Activated T-helper 1 cell treated with anti-CD3 and anti-CD28 coated beads, Interleukin-12 subunit alpha, Interleukin-12 subunit beta, Interleukin-2, Interleukin-4 antibody, amounts not matched to agents 30 ng/mL and 10 ng/mL and 1 ng/mL, durations not matched to agents 14 hours and 24 hours and 36 hours (primary cell): ENCODE measurements at regions not wholly inside any gene's neighbourhood (a gene's known extent, or its start where the extent isn't known, plus 50 kb on each side); places are given as distances from the start of the nearest gene placed in this dataset.

ENCODE experiments used
- DNase-seq: peaks from one replicate; pipeline ENCODE4 v3.0.0; 2021; ENCODE audit warnings: low spot score
- H3K27ac Mint-ChIP-seq: one replicate; pipeline ENCODE4 v1.8.0; 2021; ENCODE audit warnings: mild to moderate bottlenecking, mixed read lengths
- H3K27me3 Mint-ChIP-seq: one replicate; pipeline ENCODE4 v1.8.0; 2022; ENCODE audit warnings: mild to moderate bottlenecking, moderate library complexity, mixed read lengths; ENCODE audit not compliant: insufficient read depth
- H3K36me3 Mint-ChIP-seq: one replicate; pipeline ENCODE4 v1.8.0; 2021; ENCODE audit warnings: low read depth, mixed read lengths
- H3K4me1 Mint-ChIP-seq: one replicate; pipeline ENCODE4 v1.8.0; 2021; ENCODE audit warnings: low read depth, mixed read lengths
- H3K4me3 Mint-ChIP-seq: one replicate; pipeline ENCODE4 v1.8.0; 2021; ENCODE audit warnings: mild to moderate bottlenecking, moderate library complexity, mixed read lengths
- H3K9me3 Mint-ChIP-seq: one replicate; pipeline ENCODE4 v1.8.0; 2021; ENCODE audit warnings: mixed read lengths
- intact Hi-C: fragments of 100-400 bp; cut with micrococcal nuclease; formaldehyde crosslinking; loops from one replicate; pipeline ENCODE4 v1.15.1; 2024

DNA sequence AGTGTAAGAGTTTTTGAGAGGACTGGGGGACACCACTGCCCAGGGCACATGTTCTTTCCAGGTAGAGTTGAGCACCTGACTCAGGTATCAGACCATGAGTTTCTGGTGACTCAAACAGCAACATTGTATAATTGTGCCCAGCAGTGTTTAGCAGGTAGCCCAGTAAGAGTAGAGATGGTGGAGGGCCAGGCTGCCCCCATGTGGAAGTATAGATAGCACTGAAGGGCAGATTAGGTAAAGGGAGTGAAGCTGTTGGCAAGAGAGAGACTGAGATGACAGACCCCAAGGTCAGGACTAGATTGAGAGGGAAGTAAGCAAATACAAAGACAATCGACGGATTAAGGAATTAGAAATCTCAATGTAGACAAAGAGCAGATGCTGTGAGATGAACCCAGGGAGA is 74.6 kb downstream of the TRIM42 start:
- Mint-ChIP-seq H3K36me3 (no peaks in the 10 kb centered on the region), H3K27ac (no peak overlapping the region), H3K4me3 (no peak overlapping the region)

DNA sequence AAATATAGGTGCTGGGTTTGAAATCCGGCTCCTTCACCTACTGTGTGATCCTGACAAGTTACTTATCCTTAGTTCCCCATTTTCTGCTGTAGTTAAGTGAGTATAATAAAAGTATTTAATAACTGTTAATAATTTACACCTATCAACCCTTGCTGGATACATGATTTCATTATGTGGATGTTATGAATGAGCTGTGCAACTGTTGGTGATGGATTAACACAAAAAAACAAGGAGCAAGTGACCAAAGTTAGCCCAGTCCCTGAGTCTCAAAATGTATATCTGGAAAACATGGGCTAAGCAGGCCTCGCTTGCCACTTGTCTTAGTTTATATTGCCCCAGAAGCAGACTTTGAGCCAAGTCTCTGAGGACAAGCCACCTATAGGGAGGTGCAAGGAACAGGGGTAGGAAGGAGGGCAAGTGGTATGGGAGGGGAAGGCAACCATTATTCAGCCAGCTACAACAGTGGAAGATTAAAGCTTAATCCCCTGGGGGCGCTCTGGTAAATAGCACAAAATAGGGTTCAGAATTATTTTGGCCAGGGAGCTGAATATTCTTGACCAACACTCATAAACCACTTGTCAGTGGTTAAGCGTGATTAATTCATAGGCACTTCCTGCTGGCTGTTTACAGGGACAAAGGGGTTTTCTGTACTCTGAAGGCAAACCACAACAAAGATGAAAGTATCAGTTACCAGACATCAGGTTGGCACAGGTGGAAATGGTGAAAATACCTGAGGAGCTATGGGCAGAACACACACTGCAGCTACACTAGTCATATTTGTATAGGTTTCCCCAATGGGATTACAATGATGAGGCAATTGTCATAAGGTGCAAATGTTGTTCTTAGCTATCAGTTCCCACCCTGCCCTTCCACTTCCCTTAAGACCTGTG is 76.2 kb downstream of the TRIM42 start:
- no peak overlapping the region for H3K27ac Mint-ChIP-seq
- H3K36me3 Mint-ChIP-seq, result no peaks in the 10 kb centered on the region
- no peak overlapping the region for H3K4me3 Mint-ChIP-seq
- H3K4me1 Mint-ChIP-seq, result peaks cover 39% of the 10 kb centered on the region
- intact Hi-C loops, result no loop called here
- DNase-seq, result no peak
- H3K9me3 Mint-ChIP-seq, result no peaks in the 10 kb centered on the region
- peaks cover 8% of the 10 kb centered on the region for H3K27me3 Mint-ChIP-seq

More for the DNA sequence above, 74.6 kb downstream of the TRIM42 start:
- intact Hi-C loops, result no loop called here
- peaks cover 35% of the 10 kb centered on the region for H3K4me1 Mint-ChIP-seq
- DNase-seq, result no peak
- H3K27me3 Mint-ChIP-seq, result peaks cover 10% of the 10 kb centered on the region
- H3K9me3 Mint-ChIP-seq, result no peaks in the 10 kb centered on the region

DNA sequence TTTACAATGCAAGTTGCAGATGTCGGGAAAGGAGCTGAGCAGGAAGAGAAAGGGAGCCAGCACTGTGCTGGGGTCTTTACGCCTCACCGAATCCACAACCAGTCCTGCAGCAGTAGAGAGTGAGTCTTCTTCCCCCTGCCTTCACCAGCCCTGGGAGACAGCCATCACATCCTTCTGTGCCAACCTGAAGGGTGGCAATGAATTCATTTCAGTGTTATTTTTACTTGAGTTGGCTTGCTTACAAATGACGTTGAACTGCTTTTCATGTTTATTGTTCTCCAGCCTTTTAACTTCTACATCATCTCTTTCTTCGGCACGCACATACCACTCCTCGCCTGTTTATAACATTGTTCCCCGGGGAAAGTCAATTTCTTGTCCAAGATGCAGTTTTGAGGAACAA is 77.1 kb downstream of the TRIM42 start:
- H3K27ac Mint-ChIP-seq, result no peak overlapping the region
- peak overlapping the region; percentile 23 for H3K4me3 Mint-ChIP-seq
- peaks cover 43% of the 10 kb centered on the region for H3K4me1 Mint-ChIP-seq
- no peak for DNase-seq
- intact Hi-C loops, result no loop called here
- no peaks in the 10 kb centered on the region for H3K9me3 Mint-ChIP-seq
- H3K36me3 Mint-ChIP-seq, result no peaks in the 10 kb centered on the region
- H3K27me3 Mint-ChIP-seq, result peaks cover 6% of the 10 kb centered on the region

DNA sequence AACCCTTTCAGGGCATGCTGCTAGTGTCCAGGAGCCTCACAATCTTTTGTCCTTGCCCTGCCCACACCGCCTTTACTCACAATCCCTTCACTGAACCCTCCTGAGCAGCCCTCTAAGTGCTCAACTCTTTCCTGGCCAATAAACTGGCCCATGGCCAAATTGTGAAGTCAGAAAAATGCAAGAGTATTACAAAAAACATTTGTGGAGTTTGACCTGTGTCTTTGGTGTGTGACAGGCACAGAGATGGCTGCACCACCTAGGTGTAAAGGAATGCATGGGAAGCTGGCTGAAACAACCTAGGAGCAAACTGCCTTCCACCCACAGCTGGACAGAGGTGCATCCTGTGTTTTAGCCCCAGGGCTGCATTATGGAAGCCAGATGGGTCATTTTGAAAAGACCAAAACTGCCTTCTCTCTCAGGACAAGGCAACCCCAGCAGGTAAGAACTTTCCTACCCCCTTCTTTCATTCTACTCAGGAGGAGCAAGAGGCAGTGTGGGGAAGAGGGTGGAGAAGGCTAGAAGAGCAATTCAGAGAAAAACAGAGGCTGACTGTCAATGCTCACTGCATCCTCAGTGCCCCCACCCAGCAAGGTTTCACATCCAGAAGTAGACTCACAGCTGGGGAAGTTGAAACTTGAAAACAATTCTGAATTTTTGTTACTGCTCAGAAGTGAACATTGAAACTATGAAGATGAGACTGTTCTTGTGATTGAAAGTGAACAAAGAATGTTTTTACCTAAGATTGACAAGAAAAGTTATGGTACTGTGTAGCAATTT is 78.6 kb downstream of the TRIM42 start:
- H3K36me3 Mint-ChIP-seq, result no peaks in the 10 kb centered on the region
- no peak overlapping the region for H3K4me3 Mint-ChIP-seq
- H3K9me3 Mint-ChIP-seq, result no peaks in the 10 kb centered on the region
- peaks cover 7% of the 10 kb centered on the region for H3K27me3 Mint-ChIP-seq
- intact Hi-C loops, result no loop called here
- H3K4me1 Mint-ChIP-seq, result peaks cover 43% of the 10 kb centered on the region
- H3K27ac Mint-ChIP-seq, result peak overlapping the region; percentile 18
- DNase-seq, result no peak

DNA sequence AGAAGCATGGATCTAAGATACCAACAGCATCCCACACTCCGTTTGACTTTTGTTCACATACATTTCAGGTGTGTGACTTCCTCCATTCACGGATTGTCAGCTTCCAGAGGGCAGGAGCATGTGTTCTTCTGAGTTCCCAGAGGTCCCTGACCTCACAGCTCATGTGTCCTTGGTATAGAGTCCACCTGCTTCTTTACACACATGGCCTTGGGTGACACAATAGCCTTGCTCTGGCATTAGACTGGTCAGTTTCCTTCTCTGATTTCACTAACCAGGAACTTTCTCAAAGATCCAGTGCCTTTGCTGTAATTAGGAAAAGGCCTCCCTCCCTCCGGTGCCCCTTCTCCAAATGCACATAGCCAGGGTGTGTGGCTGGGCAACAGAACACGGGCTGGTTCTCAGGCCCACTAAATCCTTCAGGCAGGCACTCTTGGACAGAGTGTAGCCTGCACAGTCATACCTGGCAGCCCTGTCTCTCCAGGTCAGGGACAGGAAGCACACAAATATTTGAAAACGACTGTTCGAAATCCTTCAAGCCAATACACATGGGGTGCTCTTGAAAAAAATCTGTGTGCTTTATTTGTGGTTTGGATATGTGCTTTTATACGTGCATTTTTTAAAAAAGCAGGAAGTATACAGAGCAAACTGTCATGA is 81.1 kb downstream of the TRIM42 start:
- H3K27me3 Mint-ChIP-seq, result peaks cover 7% of the 10 kb centered on the region
- no peaks in the 10 kb centered on the region for H3K36me3 Mint-ChIP-seq
- DNase-seq, result no peak
- intact Hi-C loops, result no loop called here
- H3K27ac Mint-ChIP-seq, result no peak overlapping the region
- H3K9me3 Mint-ChIP-seq, result no peaks in the 10 kb centered on the region
- peaks cover 36% of the 10 kb centered on the region for H3K4me1 Mint-ChIP-seq
- no peak overlapping the region for H3K4me3 Mint-ChIP-seq

DNA sequence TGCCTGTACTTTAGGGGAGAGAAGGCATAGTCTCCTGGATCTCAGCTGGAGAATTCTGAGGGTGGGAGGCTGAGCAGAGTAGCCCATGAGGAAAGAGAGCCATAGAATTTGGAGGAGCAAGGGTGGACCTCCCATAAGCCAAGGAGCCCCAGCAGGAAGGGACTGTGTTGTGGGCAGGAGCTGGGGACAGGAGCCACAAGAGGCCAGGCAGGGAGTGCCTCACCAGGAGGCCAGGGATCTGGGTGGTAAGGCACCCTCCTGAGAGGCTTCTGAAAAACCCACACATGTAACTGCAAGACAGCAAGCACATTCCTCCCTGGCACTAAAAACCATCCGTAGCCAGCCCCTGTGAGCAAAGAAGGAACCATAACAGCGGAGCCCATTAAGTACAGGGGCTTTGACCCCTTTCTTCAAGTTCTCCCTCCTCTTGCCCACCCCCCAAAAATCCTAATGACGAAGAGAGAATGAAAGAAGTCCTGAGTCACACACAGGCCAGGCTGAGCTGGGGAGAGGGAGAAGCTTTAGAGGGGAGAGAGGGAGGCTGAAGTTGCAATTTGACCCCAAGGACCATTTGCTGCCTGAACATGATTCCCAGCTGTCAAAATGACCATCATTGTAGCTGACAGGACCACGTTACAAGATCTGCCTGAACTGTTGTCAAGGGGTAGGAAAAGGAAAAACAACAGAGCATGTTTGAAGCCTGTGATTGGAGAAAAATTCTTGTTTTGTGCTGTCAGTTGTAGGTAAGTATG is 82.6 kb downstream of the TRIM42 start:
- peaks cover 9% of the 10 kb centered on the region for H3K27me3 Mint-ChIP-seq
- no peak overlapping the region for H3K4me3 Mint-ChIP-seq
- no peak overlapping the region for H3K27ac Mint-ChIP-seq
- H3K9me3 Mint-ChIP-seq, result no peaks in the 10 kb centered on the region
- peaks cover 26% of the 10 kb centered on the region for H3K4me1 Mint-ChIP-seq
- intact Hi-C loops, result no loop called here
- DNase-seq, result no peak
- H3K36me3 Mint-ChIP-seq, result no peaks in the 10 kb centered on the region

DNA sequence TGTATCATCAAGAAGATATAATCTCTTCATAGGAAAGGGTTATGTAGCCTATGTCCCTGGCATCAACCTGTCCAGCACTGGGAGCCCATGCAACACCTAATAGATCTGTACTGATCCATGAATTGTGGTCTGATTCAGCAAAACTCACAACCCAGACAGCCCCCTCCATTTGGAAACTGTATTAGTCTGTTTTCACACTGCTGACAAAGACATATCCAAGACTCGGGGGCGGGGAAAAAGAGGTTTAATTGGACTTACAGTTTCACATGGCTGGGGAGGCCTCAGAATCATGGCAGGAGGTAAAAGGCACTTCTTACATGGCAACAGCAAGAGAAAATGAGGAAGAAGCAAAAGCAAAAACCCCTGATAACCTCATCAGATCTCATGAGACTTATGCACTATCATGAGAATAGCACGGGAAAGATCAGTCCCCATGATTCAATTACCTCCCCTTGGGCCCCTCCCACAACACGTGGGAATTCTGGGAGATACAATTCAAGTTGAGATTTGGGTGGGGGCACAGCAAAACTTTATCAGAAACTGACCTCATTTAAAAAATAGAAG is 83.3 kb downstream of the TRIM42 start:
- no peak overlapping the region for H3K27ac Mint-ChIP-seq
- intact Hi-C loops, result no loop called here
- peaks cover 21% of the 10 kb centered on the region for H3K4me1 Mint-ChIP-seq
- H3K4me3 Mint-ChIP-seq, result no peak overlapping the region
- peaks cover 9% of the 10 kb centered on the region for H3K27me3 Mint-ChIP-seq
- DNase-seq, result no peak
- H3K9me3 Mint-ChIP-seq, result no peaks in the 10 kb centered on the region
- H3K36me3 Mint-ChIP-seq, result no peaks in the 10 kb centered on the region

DNA sequence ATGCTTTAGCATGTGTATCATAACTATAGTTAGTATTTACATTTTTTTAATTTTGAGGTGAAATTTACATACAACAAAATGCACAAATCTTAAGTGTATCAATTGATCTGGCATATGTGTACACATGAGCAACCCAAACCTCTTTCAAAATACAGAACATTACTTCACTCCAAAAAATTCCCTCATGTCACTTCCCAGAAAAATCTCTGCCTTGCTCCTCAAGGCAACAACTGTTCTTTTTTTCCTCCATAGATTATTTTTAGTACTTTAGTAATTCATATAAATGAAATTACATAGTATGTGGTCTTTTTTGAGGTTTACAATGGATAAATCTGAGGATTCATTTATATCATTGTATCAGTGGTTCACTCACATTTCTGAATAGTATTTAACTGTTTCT is 84.9 kb downstream of the TRIM42 start:
- no peaks in the 10 kb centered on the region for H3K9me3 Mint-ChIP-seq
- peaks cover 6% of the 10 kb centered on the region for H3K4me1 Mint-ChIP-seq
- H3K36me3 Mint-ChIP-seq, result no peaks in the 10 kb centered on the region
- H3K27me3 Mint-ChIP-seq, result peaks cover 9% of the 10 kb centered on the region
- no peak overlapping the region for H3K27ac Mint-ChIP-seq
- H3K4me3 Mint-ChIP-seq, result no peak overlapping the region
- DNase-seq, result no peak
- intact Hi-C loops, result no loop called here

DNA sequence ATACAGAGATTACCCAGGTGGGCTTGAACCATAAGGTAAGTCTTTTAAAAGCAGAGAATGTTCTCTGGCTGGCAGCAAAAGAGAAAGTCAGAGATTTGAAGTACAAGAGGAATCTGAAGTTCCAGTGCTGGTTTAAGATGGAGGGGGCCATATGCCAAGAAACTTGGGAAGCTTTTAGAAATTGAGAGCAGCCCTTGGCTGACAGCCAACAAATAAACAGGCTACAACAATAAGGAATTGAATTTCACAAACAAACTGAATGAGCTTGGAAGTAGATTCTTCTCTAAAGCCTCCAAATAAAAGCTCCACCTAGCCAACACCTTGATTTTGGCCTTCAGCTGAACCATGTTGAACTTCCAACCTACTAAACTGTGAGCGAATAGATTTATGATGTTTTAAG is 85.7 kb downstream of the TRIM42 start:
- Mint-ChIP-seq H3K27me3 (peaks cover 9% of the 10 kb centered on the region), H3K9me3 (no peaks in the 10 kb centered on the region), H3K27ac (no peak overlapping the region), H3K36me3 (no peaks in the 10 kb centered on the region), H3K4me3 (no peak overlapping the region), H3K4me1 (peaks cover 6% of the 10 kb centered on the region)
- intact Hi-C loops, result no loop called here
- no peak for DNase-seq

DNA sequence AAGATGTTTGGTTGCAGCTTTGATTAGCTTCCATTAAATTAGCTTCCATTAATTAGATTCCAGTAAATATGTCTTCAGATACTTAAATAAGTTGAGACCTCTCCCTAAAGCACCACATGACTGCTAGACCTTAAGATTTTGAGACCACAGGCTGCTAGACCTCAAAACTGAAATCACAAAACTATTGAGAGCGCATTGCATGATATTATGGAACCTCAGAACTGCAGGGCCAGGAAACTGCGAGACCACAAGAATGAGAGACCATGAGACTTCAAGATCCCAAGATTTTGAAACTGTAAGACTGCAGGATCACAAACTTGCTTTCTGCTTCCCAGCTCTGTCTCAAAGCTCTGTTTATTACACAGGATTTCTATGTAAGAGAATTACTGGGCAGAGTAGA is 87.4 kb downstream of the TRIM42 start:
- no peak overlapping the region for H3K27ac Mint-ChIP-seq
- no peak overlapping the region for H3K4me3 Mint-ChIP-seq
- no peaks in the 10 kb centered on the region for H3K36me3 Mint-ChIP-seq
- peaks cover 9% of the 10 kb centered on the region for H3K27me3 Mint-ChIP-seq
- intact Hi-C loops, result no loop called here
- H3K4me1 Mint-ChIP-seq, result no peaks in the 10 kb centered on the region
- no peak for DNase-seq
- H3K9me3 Mint-ChIP-seq, result no peaks in the 10 kb centered on the region

DNA sequence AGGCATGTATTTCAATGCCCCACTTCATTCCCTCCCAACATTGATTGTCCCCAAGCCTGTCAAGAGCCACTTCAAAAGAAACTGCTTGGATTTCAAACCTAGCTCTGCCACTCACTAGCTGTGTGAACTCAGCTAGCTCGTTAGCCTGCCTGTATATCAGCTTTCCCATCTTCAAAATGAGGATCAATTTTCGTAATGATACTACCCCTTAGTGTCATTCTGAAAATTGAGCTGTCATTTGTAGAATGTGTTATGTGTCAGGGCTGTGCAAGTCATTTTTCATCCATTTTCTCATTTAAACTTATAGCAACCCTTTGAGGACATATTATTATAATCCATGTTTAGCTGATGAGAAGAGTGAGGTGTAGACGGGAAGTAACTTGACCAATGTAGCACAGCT is 88.6 kb downstream of the TRIM42 start:
- Mint-ChIP-seq H3K4me1 (no peaks in the 10 kb centered on the region), H3K4me3 (no peak overlapping the region), H3K27ac (no peak overlapping the region), H3K27me3 (peaks cover 7% of the 10 kb centered on the region), H3K36me3 (no peaks in the 10 kb centered on the region), H3K9me3 (no peaks in the 10 kb centered on the region)
- intact Hi-C loops, result no loop called here
- DNase-seq, result no peak

DNA sequence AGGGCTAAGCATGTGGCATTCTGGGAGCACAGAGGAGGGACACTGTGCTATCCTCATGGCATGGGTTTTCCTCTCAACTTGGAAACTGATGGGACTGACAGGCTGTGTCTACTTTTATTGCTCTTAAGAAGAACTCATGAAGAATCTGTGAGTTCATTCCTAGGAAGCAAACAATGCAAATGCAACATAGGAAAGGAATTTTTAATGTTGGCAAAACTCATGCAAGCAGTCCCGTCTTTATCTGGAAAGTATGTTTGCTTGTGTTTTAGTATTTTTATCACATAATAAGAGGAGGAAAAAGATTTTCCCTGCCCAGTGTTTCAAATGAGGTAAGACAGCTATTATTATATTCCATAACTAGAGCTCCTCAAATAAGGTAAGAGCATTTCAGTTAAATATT is 89.7 kb downstream of the TRIM42 start:
- DNase-seq, result no peak
- Mint-ChIP-seq H3K27me3 (peaks cover 7% of the 10 kb centered on the region), H3K4me3 (no peak overlapping the region), H3K27ac (no peak overlapping the region), H3K4me1 (no peaks in the 10 kb centered on the region), H3K36me3 (no peaks in the 10 kb centered on the region), H3K9me3 (no peaks in the 10 kb centered on the region)
- intact Hi-C loops, result no loop called here
